Testis (tissue), 2 donors: ENCODE measurements at regions not wholly inside any gene's neighbourhood (a gene's known extent, or its start where the extent isn't known, plus 50 kb on each side); places are given as distances from the start of the nearest gene placed in this dataset.

ENCODE experiments used
- DNase-seq: peaks from one replicate; pipeline ENCODE4 v3.0.0-alpha.2; 2019
- H3K27ac ChIP-seq, 2 donors: fragments of 200-600 bp; sonication (generic); one replicate each; pipeline ENCODE4 v1.5.1; 2019
- H3K27me3 ChIP-seq: fragments of 200-600 bp; sonication (generic); one replicate; pipeline ENCODE4 v1.5.1; 2019
- H3K36me3 ChIP-seq: fragments of 200-600 bp; sonication (generic); one replicate; pipeline ENCODE4 v1.5.1; 2017; ENCODE audit warnings: low read depth; ENCODE audit errors: missing control alignments
- H3K4me1 ChIP-seq: fragments of 200-600 bp; sonication (generic); one replicate; pipeline ENCODE4 v1.5.1; 2019
- H3K4me3 ChIP-seq, 2 donors: fragments of 200-600 bp; sonication (generic); one replicate each; pipeline ENCODE4 v1.5.1; 2017 to 2019
- H3K9me3 ChIP-seq: fragments of 200-600 bp; sonication (generic); one replicate; pipeline ENCODE4 v1.5.1; 2017
- CTCF ChIP-seq, 3 experiments: fragments of 450-650 bp in 2 of 3; fragments of 200-600 bp in 1 of 3; sonication (generic) in 1 of 3; IDR thresholded peaks; one replicate each; pipeline ENCODE4 v1.5.1; 2016 to 2019; ENCODE audit warnings: antibody characterized with exemption in 3 of 3, mild to moderate bottlenecking in 2 of 3, moderate library complexity in 1 of 3
- POLR2A ChIP-seq: fragments of 450-650 bp; IDR thresholded peaks from one replicate; pipeline ENCODE4 v1.6.1; 2017; ENCODE audit warnings: antibody characterized with exemption, mild to moderate bottlenecking, moderate library complexity
- WGBS, 2 donors: methylation state at CpG; one replicate each; pipeline ENCODE4 v1.1.5; 2018; 5-methylcytosine and 5-hydroxymethylcytosine counted together
- intact Hi-C: fragments of 100-400 bp; cut with DNase I; formaldehyde crosslinking; loops from one replicate; pipeline ENCODE4 v1.15.1; 2023; ENCODE audit warnings: low total_unique reads

DNA sequence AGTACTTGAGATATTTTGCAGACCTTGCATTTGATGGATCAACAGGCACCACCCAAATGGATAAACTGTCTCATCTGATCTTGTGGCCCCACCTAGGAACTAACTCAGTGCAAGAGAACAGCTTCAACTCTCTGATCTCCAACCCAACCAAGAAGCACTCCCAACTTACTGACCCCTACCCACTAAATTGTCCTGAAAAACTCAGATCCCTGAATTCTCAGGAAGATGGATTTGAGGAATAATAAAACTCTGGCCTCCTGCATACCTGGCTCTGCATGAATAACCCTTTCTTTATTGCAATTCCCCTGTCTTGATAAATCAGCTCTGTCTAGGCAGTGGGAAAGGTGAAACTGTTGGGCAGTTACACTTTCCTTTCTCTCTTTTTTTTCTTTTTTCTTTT lies 247.9 kb downstream of the ZPLD1 start:
- intact Hi-C loops = no loop called here
- H3K27me3 ChIP-seq = no peaks in the 10 kb centered on the region
- DNase-seq = no peak
- H3K9me3 ChIP-seq = no peaks in the 10 kb centered on the region
- TF ChIP-seq POLR2A (no peak), CTCF (IDR thresholded peaks at IDR 0.05) (no peak)
- no peaks in the 10 kb centered on the region for H3K36me3 ChIP-seq
- H3K4me1 ChIP-seq = no peaks in the 10 kb centered on the region
- H3K27ac ChIP-seq = no peak overlapping the region
- no peak overlapping the region for H3K4me3 ChIP-seq

DNA sequence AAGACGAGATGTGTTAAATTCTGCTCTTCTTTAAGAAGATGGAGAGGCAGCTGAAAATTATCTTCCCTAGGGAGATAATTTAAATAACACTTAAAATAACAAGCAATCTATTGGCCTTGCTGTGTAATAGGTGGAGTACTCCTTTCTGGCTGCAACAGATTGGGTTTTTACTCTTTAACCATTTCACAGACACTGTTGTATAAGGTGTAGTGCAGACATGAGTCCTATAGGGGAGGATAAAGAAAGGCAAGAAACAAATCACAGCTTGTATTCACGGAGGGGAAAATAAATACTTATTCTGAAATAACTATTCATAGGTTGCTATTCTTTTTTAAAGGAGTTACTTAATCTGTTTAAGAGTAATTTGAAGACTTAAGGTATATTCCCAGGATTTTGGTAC lies 252.0 kb downstream of the ZPLD1 start:
- Histone ChIP-seq H3K27me3 (no peaks in the 10 kb centered on the region), H3K27ac (no peak overlapping the region), H3K4me3 (no peak overlapping the region), H3K36me3 (no peaks in the 10 kb centered on the region), H3K9me3 (no peaks in the 10 kb centered on the region), H3K4me1 (no peaks in the 10 kb centered on the region)
- no peak for TF ChIP-seq CTCF (IDR thresholded peaks at IDR 0.05)
- TF ChIP-seq POLR2A = no peak
- intact Hi-C loops = no loop called here
- DNase-seq = no peak
- WGBS, 2 donors = 84 to 89% methylated on average over 2 of the region's 2 CpGs

GRCh38 chr3:102687851-102688555 lies 253.2 kb downstream of the ZPLD1 start:
- Histone ChIP-seq H3K27ac (no peak overlapping the region), H3K4me1 (no peaks in the 10 kb centered on the region), H3K36me3 (no peaks in the 10 kb centered on the region), H3K27me3 (no peaks in the 10 kb centered on the region), H3K9me3 (no peaks in the 10 kb centered on the region), H3K4me3 (no peak overlapping the region)
- intact Hi-C loops = no loop called here
- TF ChIP-seq POLR2A = no peak
- TF ChIP-seq CTCF (IDR thresholded peaks at IDR 0.05) = no peak
- WGBS, 2 donors = 82 to 91% methylated on average over 4 of the region's 4 CpGs
- DNase-seq = no peak

DNA sequence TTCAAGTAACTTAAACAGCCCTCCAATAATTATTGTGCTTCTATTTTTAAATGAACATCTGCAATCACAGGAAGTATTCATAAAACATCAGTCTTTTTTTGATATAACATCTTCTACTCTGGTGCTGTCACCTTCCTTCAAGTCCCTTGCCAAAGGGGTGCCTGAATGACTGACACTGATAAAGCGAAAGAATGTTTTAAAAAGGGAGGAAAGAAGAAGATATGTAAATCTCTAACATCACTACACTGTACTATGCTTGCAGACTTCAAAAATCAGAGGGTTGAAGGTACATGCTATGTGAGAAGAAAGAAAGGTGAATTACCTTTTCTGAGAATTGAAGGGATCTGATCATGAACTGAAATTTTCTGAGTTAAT lies 253.7 kb downstream of the ZPLD1 start:
- no peak for DNase-seq
- Histone ChIP-seq H3K27ac (no peak overlapping the region), H3K27me3 (no peaks in the 10 kb centered on the region), H3K9me3 (no peaks in the 10 kb centered on the region), H3K36me3 (no peaks in the 10 kb centered on the region), H3K4me1 (no peaks in the 10 kb centered on the region), H3K4me3 (no peak overlapping the region)
- 85% methylated on average over 1 of the region's 1 CpG for WGBS, 2 donors
- TF ChIP-seq POLR2A = no peak
- no peak for TF ChIP-seq CTCF (IDR thresholded peaks at IDR 0.05)
- intact Hi-C loops = no loop called here

- Histone ChIP-seq H3K27me3 (no peaks in the 10 kb centered on the region), H3K27ac (no peak overlapping the region), H3K36me3 (no peaks in the 10 kb centered on the region), H3K4me1 (no peaks in the 10 kb centered on the region), H3K4me3 (no peak overlapping the region), H3K9me3 (no peaks in the 10 kb centered on the region)
- no peak for DNase-seq
- intact Hi-C loops = no loop called here
- WGBS, 2 donors = 85 to 87% methylated on average over 2 of the region's 2 CpGs
- TF ChIP-seq POLR2A (no peak), CTCF (IDR thresholded peaks at IDR 0.05) (no peak)
Measured at GRCh38 chr3:102691507-102691906, 256.7 kb downstream of the ZPLD1 start.
